ENCODE measurements at regions not wholly inside any gene's neighbourhood (a gene's known extent, or its start where the extent isn't known, plus 50 kb on each side); places are given as distances from the start of the nearest gene placed in this dataset.
"Not testable (repeated sequence)": the region's sequence is repeated elsewhere in the genome, so short reads cannot be mapped to it uniquely, and the experiment has no call there.

DNA sequence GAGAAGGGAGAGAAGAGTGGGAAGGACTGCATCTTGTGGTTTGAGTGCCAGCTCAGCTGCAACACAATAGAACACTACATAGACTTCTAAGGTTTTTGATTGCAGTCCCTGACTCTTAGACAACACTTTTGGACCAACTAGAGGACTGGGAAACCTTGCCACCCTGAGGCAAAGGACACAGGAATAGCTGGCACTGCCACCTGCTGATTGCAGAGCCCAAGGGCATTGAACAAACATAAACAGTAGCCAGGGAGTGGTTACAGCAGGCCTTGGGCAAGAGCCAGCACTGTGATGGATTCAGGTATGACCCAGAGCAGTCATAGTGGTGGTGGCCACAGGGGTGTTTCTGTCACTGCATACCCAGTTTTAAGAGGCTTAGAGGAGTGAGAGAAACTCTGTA lies 72.5 kb upstream of the CXorf51A start:
- Histone ChIP-seq H3K9me2 (ENCODE audit: insufficient read depth, low read length) (no peaks in the 10 kb centered on the region), H3K27ac (ENCODE audit: low read depth, low read length, poor library complexity, severe bottlenecking) (no peak overlapping the region), H3K4me2 (ENCODE audit: low read length) (no peak overlapping the region), H4K20me1 (ENCODE audit: insufficient read depth, low read length) (no peaks in the 10 kb centered on the region), H3K4me3 (ENCODE audit: low read depth, low read length, poor library complexity, severe bottlenecking) (no peak overlapping the region), H3K36me3 (ENCODE audit: insufficient read depth, low read length) (no peaks in the 10 kb centered on the region), H3K4me1 (ENCODE audit: insufficient read depth, low read length, poor library complexity, severe bottlenecking) (no peaks in the 10 kb centered on the region), H3K79me2 (ENCODE audit: insufficient read depth, low read depth, low read length) (no peaks in the 10 kb centered on the region), H2AFZ (ENCODE audit: low read length) (no peak overlapping the region), H3K9me3 (ENCODE audit: low read length) (no peaks in the 10 kb centered on the region)
- intact Hi-C loops (cut with micrococcal nuclease; ENCODE audit: unreplicated experiment) = no loop called here
- no peak for DNase-seq (ENCODE audit: low spot score)
- no peak for TF ChIP-seq CTCF (conservative IDR thresholded peaks at IDR 0.05; ENCODE audit: low read length)
- no peak for TF ChIP-seq EZH2phosphoT487 (IDR thresholded peaks at IDR 0.05; ENCODE audit: borderline replicate concordance, low read depth, low read length)
- no TSS peak for BruUV-seq (replicated peaks)
- ChIA-PET CTCF (ENCODE audit: unreplicated experiment) (no interaction called here), POLR2A (no interaction called here)

GRCh38 chrX:146881521-146881920 lies 67.0 kb upstream of the CXorf51A start:
- Histone ChIP-seq H3K4me3 (ENCODE audit: low read depth, low read length, poor library complexity, severe bottlenecking) (no peak overlapping the region), H3K9me2 (ENCODE audit: insufficient read depth, low read length) (no peaks in the 10 kb centered on the region), H3K4me1 (ENCODE audit: insufficient read depth, low read length, poor library complexity, severe bottlenecking) (no peaks in the 10 kb centered on the region), H4K20me1 (ENCODE audit: insufficient read depth, low read length) (no peaks in the 10 kb centered on the region), H3K27ac (ENCODE audit: low read depth, low read length, poor library complexity, severe bottlenecking) (no peak overlapping the region), H3K9me3 (ENCODE audit: low read length) (no peaks in the 10 kb centered on the region), H3K79me2 (ENCODE audit: insufficient read depth, low read depth, low read length) (no peaks in the 10 kb centered on the region), H3K36me3 (ENCODE audit: insufficient read depth, low read length) (no peaks in the 10 kb centered on the region), H2AFZ (ENCODE audit: low read length) (no peak overlapping the region), H3K4me2 (ENCODE audit: low read length) (no peak overlapping the region)
- TF ChIP-seq CTCF (conservative IDR thresholded peaks at IDR 0.05; ENCODE audit: low read length) (no peak), EZH2phosphoT487 (IDR thresholded peaks at IDR 0.05; ENCODE audit: borderline replicate concordance, low read depth, low read length) (no peak)
- no TSS peak for BruUV-seq (replicated peaks)
- no peak for DNase-seq (ENCODE audit: low spot score)
- CTCF ChIA-PET (ENCODE audit: unreplicated experiment) = no interaction called here
- POLR2A ChIA-PET = no interaction called here
- intact Hi-C loops (cut with micrococcal nuclease; ENCODE audit: unreplicated experiment) = no loop called here

- H3K4me3 ChIP-seq (ENCODE audit: low read depth, low read length, poor library complexity, severe bottlenecking); DNase-seq (ENCODE audit: low spot score); H3K36me3 ChIP-seq (ENCODE audit: insufficient read depth, low read length); H3K27ac ChIP-seq (ENCODE audit: low read depth, low read length, poor library complexity, severe bottlenecking); H4K20me1 ChIP-seq (ENCODE audit: insufficient read depth, low read length); H3K79me2 ChIP-seq (ENCODE audit: insufficient read depth, low read depth, low read length); BruUV-seq (replicated peaks); POLR2A ChIA-PET; H3K9me2 ChIP-seq (ENCODE audit: insufficient read depth, low read length); H3K4me1 ChIP-seq (ENCODE audit: insufficient read depth, low read length, poor library complexity, severe bottlenecking); H3K9me3 ChIP-seq (ENCODE audit: low read length); CTCF ChIA-PET (ENCODE audit: unreplicated experiment); H3K4me2 ChIP-seq (ENCODE audit: low read length); H2AFZ ChIP-seq (ENCODE audit: low read length); intact Hi-C loops (cut with micrococcal nuclease; ENCODE audit: unreplicated experiment): not testable (repeated sequence)
These were observed 52.3 kb upstream of the CXorf51A start for GRCh38 chrX:146866846-146867245.

DNA sequence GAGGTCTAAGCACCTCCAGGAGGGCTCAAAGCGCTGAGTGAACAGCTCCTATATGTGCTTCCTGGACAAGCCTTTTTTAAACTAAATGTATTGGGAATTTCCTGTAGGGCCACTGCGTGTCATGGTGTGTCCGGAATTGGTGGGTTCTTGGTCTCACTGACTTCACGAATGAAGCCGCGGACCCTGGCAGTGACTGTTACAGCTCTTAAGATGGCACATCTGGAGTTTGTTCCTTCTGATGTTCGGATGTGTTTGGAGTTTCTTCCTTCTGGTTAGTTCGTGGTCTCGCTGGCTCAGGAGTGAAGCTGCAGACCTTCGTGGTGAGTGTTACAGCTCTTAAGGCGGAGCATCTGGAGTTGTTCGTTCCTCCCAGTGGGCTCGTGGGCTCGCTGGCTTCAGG lies 51.2 kb upstream of the CXorf51A start:
- POLR2A ChIA-PET = interaction anchor here (0.7 kb wide), 1 partner anchor 1030 kb away, joined by 3 read pairs; no protein-coding TSS in a partner anchor
- CTCF ChIA-PET (ENCODE audit: unreplicated experiment) = not testable (repeated sequence)

More for the DNA sequence above, 51.2 kb upstream of the CXorf51A start:
- BruUV-seq (replicated peaks); H3K4me1 ChIP-seq (ENCODE audit: insufficient read depth, low read length, poor library complexity, severe bottlenecking); H3K36me3 ChIP-seq (ENCODE audit: insufficient read depth, low read length); H3K9me3 ChIP-seq (ENCODE audit: low read length); H3K9me2 ChIP-seq (ENCODE audit: insufficient read depth, low read length); intact Hi-C loops (cut with micrococcal nuclease; ENCODE audit: unreplicated experiment); H3K79me2 ChIP-seq (ENCODE audit: insufficient read depth, low read depth, low read length); H3K4me2 ChIP-seq (ENCODE audit: low read length); H4K20me1 ChIP-seq (ENCODE audit: insufficient read depth, low read length); H3K4me3 ChIP-seq (ENCODE audit: low read depth, low read length, poor library complexity, severe bottlenecking); DNase-seq (ENCODE audit: low spot score); H2AFZ ChIP-seq (ENCODE audit: low read length); H3K27ac ChIP-seq (ENCODE audit: low read depth, low read length, poor library complexity, severe bottlenecking): not testable (repeated sequence)
